CD4-positive, alpha-beta T cell treated with Interleukin-4 for 1 hour (primary cell): ENCODE measurements at regions not wholly inside any gene's neighbourhood (a gene's known extent, or its start where the extent isn't known, plus 50 kb on each side); places are given as distances from the start of the nearest gene placed in this dataset.

Experiments used
- DNase-seq, 2 donors: peaks; one replicate each; pipeline ENCODE4 v3.0.0-alpha.2; 2020 to 2022

DNA sequence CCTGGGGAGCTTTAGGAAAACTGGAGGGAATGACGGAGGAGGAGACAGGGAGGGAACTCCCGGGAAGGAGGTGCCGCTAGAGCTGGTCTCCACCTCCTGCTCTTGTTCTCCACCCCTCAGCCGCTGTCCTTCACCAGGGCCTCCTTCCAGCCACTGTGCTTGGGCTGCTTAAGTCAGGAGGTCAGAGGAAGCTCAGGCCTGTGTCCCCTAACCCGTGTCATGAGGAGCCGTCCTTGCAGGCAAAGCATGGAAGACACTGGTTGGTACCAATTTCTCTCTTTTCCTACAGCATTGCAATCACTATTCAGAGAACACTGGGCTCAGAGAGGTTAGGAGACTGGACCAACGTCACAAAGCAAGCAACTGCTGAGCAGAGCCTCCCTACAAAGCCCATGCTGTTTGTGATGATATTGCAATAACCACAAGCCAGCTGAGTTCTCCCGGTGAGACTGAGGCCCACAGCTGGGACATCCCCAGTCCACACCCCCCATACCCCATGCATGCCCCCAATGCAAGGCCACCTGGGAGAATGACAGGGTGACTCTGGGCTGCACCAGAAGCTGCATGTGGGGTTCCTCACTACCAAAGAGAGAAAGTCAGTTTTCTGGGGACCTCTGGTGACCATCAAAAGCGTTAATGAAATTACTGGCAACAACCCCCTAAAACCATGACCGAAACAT is 427.5 kb downstream of the NPHP4 start:
- no peak for DNase-seq

DNA sequence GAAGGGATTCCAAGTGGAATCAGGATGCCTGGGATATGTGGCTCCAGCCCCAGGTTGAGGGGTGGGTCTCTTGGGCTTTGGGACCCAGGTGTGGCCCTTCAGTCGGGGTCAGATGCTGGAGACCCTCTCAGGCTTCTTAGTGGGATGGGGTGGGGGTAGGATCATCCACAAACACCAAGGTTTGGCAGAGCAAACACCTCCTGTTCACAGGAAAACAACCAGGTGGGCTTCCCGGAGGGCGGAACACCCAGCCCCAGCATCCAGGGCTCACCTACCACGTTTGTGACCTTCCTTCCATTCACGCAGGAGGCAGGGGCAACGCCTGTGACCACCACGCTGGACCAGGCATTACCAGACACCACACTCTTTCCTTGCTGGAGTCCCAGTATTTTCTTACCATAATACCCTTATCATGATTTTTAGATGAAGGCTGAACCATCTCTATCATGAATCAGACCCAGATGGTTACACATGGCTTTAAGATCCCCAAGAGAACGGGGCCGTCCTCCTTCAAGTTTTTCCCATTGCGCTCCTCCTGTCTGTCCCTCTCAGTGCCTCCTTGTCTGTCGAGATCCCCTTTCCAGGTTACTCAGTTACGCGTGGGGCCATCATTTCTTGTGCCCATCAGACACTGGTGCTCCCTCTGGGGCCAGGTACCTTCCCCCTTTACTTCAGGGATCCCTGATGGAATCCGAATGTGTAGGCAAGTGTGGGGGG is 428.2 kb downstream of the NPHP4 start:
- no peak for DNase-seq

DNA sequence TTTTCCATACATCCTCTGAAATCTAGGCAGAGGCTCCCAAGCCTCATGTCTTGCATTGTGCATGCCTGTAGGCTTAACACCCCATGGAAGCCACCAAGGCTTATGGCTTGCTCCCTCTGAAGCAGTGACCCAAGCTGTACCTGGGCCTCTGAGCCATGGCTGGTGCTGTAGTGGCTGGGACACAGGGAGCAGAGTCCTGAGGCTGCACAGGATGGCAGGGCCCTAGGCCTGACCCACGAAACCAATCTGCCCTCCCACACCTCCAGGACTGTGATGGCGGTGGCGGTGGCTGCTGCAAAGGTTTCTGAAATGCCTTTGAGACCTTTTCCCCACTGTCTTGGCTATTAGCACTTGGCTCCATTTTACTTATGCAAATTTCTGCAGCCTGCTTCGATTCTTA is 429.5 kb downstream of the NPHP4 start:
- DNase-seq: no peak

DNA sequence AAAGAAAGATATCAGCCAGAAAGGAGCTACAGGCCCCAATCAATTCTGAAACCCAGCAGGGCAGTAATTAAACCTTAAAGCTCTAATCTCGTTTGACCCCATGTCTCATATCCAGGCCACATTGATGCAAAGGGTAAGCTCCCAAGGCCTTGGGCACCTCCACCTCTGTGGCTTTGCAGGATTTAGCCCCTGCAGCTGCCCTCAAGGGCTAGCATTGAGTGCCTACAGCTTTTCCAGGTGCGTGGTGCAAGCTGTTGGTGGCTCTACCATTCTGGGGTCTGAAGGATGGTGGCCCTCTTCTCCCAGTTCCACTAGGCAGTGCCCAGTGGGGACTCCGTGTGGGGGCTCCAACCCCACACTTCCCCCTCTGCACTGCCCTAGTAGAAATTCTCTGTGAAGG is 429.9 kb downstream of the NPHP4 start:
- no peak for DNase-seq

DNA sequence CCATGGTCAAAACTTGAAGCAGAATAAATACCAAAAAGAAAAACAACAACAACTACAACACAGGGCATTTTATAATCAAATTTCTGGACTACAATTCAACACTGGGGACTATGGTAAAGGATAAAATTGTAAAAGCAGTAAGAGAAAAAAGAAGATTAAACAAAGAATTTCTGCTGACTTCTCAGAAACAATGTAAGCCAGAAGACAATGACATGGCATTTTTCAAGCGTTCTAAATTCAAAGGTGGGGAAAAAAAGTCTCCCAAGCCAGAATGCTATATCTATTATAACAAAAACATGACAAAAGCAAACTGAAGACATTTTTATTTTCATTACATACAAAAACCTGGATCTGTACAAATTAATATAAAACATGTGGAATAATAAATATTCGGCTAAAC is 433.1 kb downstream of the NPHP4 start:
- no peak for DNase-seq

DNA sequence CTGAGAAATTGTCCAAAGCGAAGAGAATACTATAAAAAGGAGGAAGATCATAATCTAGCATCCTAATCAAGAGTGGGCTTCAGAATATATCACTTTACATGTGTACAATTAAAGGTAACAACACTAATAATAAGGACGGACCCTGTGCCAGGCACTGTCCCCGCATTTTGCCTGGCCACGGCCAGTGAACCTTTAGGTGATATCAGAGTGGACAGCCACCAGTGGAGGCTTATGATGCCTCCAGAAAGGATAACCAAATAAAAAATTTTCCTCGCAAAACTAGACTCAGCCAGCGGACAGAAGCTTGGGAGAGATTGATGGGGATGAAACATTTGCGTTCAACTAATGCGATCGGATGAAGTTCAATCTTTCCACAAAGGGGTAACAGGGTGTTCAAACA is 436.4 kb downstream of the NPHP4 start:
- DNase-seq: no peak

DNA sequence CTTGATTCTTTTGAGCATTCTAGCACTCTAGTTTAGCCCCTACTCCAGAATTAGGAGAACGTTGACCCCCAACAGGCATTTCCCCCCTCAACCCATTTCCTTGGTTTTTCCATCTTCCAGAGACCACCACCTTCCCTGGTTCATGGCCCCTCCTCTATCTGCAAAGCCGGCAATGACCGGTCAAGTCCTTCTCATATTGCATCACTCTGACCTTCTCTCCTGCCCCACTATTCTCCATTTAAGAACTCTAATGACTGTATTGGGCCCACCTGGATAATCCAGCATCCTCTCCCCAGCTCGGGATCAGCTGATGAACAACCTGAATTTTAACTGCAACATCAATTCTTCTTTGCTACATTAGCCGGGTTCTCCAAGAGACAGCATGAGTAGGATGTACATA is 437.4 kb downstream of the NPHP4 start:
- no peak for DNase-seq

DNA sequence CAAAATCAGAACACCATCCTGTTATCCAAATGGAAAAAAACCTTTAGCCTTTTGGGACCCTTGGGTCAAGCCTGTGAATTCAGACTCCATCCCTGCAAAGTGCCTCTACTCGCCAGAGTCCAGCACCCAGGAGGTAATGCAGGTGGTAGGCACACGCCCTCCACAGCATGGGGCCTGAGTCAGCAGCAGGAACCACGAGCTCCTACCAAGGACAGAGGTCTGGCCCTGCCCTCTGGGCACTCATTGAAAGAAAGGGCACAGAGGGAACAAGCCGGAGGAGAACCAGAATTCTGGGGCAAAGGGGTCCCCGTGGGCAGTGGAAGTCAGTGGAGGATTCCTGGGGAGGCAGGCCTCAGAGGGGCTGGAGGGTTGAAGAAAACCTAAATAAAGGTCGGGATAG is 438.1 kb downstream of the NPHP4 start:
- DNase-seq: no peak

DNA sequence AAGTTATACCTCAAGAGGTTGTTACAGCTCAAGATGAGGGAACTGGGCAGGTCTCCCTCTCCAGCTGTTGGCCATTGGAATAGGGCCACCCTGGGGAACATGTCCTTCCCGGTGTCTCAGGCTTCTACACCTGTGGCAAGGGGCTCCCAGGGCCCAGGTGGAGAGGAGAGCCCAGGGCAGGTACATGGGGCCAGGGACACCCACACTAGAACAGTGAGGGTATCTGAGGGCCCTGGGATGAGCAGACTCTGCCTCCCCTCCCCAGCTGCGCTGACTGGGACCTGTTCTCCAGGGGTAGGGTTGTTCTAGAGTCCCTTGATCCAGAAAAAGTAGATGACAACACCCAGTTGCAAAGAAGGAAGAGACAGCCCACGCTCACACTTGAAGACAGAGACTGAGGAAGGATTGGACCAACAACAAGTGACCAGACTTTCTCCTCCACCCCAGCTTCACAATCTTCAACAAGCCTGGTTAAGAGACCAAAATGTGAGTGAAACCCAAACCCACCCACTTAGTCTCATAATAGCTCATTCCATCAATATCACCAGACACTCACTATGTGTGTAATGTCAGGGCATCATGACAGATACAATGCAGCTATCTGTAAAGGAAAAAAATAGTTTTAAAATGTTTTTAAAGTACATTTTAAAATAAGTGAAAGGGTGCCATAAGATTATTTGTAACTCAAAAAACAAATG is 439.3 kb downstream of the NPHP4 start:
- no peak for DNase-seq

DNA sequence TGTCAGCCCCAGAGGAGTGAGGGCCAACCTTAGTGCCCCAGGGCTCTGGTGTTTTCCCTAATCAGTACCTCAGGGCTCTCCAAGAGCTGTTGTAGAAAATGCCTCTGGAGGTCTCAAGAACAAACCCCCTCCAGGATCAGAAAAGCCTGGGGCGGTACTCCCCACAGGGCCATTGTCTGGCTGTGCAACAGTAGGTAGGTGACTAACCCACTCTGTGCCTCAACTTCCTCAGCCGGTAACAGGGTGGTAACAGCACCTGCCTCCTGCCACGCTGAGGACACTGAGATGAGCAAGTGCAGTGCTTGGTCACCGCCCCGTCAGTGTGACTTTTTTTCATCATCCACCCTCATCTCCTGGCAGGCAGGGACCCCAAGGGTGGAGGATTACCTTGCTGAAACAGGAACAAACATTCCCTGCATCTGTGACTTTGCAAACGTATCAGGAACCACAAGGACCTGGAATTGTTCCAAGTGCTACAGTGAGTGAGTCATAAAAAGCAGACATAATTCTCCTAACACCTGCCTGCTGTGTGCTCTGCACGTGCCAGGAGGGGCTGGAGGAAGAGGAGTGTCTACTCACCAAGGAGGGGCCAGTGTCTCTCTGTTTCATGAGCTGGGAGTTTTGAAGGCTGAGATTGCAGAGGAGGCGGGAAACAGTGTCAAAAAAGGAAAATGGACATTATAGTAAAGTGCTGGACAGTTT is 440.8 kb downstream of the NPHP4 start:
- no peak for DNase-seq

DNA sequence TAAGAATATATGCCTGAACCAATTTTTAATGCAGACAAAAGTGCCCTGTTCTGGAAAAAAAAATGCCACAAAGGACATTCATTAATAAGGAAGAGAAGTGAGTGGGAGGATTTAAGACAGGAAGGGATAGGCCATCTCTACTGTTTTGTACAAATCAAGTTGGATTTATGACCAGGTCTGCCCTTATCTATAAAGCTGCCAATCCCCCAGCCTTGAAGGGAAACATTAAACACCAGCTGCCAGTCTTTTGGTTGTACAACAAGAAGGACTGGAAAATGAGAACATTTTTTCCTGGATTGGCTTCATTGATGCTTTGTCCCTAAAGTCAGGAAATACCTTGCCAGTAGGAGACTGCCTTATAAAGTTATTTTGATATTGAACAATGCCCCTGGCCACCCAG is 444.0 kb downstream of the NPHP4 start:
- no peak for DNase-seq

DNA sequence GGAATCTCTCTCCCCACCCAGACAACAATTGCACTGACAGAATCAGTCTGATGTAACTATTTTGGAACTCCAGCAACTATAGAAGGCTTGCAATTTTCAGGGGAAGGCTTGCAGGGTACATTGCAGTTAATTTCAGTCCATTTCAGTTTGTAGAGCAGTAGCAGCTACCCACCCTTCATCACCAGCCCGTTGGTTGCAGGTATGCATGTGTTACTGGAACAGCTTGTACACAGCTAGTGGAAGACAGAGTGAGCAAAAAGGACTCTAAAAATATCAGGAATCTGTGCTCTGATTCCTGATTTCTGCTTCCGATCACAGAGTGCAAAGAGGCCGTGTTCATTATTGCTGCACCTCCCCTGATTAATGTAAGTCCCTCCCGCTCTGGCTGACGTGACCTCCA is 449.0 kb downstream of the NPHP4 start:
- no peak for DNase-seq

DNA sequence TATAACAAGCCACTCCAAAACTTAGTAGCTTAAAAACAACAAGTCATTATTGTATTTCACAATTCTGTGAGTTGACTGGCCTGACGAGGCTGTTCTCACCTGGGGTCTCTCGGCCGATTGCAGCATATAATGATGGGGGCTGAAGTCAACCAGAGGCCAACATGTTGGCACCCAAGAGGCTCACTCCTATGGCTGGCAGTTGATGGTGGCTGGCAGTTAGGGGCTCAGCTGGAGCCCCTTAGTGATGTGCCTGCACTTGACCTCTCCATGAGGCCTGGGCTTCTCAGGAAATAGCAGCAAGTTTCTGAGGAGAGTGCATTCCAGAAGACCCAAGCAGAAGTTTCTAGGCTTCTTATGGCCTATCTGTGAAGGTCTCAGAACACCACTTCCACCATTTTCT is 459.4 kb downstream of the NPHP4 start:
- DNase-seq: no peak

DNA sequence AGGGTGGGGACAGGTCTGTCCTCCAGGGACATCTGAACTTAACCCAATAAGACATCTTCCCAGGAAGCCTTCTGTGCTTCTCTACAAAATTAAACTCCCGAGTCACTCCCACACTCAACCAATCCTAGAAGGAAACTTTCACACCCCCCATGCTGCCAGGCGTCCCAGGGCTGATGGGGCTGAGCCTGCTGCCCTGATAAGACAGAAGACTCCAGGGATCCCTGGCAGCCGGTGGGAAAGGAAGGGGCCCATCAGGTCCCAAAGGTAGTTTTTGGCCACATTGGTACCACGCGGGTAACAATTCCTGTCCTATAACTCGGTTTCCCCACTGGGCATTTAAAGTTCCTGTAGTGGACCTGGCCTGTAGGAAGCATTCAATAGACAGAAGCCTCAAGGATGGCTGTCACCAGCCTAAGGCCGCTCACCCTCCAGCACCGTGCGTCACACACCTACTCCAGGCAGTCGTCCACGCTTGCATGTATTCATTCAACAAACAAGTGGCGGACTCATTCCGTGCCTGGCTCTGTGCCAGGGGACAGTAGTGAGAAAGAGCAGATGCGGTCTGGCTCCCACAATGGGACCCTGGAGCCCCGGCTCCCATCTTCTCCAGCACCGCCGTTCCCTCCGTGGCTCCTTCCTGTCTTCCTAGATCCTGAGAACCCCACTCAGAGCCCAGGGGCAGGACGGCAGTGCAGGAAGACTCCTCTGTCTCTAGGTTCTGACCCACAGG is 465.2 kb downstream of the NPHP4 start:
- no peak for DNase-seq

DNA sequence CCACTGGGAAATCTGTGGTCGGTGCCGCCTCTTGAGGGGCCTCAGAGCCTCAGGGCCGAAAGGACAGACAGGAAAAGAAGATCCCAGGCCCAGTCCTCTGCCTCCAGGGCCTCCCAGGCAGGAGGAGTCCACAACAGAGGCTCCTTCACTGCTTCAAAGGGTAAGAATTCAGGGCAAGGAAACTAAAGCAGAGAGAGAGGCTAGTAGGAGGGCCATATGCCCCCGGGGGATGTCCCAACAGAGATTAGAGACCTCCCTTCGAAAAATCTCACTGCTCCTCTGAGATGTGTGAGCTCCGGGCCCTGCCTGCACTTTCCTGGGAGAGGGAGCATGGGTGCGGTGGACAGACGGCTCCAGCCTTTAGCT is 465.9 kb downstream of the NPHP4 start:
- DNase-seq: no peak

DNA sequence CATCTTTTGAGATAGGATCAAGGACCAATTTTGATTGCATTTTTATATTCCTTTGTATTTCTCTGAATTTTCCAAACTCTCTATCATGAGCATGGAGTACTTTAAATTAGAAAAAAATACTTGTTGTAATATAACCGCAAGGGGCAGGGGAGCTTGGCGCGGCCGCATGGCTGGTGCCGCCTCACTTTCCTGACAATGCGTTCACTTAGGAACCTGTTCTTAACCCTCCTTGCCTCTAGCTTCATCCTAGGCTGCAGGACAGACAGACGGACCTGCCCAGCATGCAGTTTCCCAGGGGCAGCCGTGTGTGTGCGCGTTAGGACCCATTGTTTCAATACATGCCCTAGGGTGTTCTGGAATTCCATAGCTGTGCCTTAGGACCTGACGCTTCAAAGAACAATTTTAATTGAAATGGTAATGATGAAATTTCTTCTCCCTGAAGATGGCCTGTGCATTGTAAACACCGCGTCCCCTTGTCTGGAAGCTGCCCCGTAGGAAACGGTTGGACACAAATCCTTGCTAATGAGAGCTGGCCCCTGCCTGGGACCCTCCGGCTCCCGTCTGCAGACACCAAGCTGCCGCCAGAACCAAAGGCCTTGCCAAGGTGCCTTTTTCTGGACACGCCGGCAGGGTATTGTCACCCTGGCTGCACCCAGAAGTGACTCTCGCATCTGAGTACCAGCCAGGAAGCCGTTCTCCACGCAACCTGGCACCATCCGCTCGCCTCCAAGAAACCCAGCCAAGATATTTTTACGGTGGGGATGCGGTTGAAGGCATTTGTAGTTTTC is 466.4 kb downstream of the NPHP4 start:
- no peak for DNase-seq

DNA sequence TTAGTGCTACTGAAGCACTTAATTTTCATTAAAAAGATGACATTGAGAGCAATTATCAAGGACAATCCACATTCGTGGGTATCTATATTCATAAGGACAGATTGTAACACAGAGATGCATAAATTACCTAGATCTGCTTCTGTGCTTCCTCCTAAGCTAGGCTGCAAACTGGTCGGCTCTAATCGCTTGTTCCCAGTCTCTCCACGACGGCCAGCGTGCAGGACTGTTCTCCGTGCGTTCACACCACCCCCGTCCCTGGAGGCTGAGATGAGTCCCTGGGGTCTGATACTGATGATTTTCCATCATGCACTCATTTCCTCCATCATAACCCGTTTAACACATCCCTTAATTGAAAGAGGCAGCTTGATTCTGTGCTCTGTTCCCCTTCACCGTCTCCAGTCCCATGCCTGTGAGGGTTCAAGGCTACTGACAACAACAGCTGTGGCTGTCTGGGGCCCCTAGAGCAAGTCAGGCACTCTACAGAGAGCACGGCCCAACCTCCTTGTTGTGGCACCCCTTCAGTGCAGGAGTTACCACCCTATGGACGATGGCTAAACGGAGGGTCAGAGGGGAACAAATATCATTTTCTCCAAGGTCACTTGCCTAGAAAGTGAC is 469.6 kb downstream of the NPHP4 start:
- no peak for DNase-seq

DNA sequence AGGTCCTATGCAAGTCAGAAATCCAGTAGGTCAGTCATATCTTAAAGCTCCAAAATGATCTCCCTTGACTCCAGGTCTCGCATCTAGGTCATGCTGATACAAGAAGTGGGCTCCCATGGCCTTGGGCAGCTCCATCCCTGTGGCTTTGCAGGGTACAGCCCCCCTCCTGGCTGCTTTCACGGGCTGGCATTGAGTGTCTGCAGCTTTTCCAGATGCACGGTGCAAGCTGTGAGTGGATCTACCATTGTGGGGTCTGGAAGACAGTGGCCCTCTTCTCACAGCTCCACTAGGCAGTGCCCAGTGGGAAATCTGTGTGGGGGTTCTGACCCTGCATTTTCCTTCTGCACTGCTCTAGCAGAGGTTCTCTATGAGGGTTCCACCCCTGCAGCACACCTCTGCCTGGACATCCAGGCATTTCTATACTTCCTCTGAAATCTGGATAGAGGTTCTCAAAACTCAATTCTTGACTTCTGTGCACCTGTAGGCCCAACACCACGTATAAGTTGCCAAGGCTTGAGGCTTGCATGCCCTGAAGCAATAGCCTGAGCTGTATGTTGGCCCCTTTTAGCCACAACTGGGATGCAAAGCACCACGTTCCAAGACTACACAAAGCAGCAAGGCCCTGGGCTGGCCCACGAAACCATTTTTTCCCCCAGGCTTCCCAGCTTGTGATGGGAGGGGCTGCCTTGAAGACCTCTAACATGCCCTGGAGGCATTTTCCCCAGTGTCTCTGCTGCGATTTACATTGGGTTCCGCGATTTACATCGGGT is 472.7 kb downstream of the NPHP4 start:
- DNase-seq: no peak

DNA sequence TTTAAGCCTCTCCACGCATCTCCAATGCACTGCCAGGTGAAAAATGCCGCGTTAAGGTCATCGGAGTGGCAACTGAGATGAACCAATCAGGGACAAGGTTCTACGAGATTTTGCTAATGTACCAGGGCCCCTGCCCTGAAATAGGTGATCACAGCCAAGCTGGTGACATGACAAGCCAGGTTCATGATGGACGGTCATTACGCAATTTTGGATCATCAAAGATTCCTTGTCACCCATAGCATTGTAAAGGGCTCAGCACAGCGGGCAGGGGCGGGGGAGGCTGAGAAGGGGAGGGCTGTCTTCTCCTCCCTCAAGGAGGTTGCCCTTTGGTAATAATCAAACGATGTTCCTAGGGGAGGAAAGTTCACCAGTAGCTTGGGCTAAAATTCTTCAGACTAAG is 475.5 kb downstream of the NPHP4 start:
- no peak for DNase-seq

DNA sequence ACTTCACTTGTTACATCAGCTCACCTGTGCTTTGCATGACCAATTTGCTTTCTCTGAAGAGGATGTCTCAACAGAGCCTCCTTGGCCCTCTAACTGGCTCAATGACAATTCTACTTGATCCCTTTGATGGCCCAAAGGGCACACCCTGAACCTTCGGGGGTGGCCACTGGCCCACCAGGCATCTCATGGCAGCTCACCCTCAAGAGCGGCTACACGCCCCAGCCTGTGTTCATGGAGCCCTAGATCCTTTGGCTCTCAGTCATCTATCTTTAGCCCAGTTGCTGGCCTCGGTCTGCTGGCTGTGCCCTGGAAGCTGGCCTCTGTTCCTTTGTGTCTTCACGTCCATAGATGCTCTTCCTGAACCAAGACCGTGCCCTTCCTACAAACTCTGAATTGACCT is 476.7 kb downstream of the NPHP4 start:
- DNase-seq: no peak
